Stimulated activated CD8-positive, alpha-beta memory T cell treated with anti-CD3 and anti-CD28 coated beads, Interleukin-15, amount 100 ng/mL, for 1 hour (primary cell): ENCODE measurements at regions not wholly inside any gene's neighbourhood (a gene's known extent, or its start where the extent isn't known, plus 50 kb on each side); places are given as distances from the start of the nearest gene placed in this dataset.

Source experiments
- DNase-seq: peaks from one replicate; pipeline ENCODE4 v3.0.0-alpha.2; 2020; ENCODE audit warnings: low read depth

DNA sequence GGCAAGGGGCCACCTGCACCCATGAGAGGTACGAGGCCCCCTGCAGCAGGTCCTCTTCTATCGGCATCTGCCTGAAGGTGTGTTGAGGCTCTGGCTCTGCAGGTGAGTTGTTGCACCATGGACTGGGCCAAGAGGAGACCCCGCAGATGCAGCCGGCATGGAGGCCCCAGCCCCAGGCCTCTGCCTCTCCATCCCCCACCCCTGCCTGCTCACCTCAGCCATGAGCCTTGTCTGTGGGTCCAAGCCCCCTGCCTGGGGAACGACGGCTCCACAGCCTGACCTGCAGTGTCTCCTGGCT lies 1386.2 kb downstream of the BRD1 start:
- DNase-seq = no peak

DNA sequence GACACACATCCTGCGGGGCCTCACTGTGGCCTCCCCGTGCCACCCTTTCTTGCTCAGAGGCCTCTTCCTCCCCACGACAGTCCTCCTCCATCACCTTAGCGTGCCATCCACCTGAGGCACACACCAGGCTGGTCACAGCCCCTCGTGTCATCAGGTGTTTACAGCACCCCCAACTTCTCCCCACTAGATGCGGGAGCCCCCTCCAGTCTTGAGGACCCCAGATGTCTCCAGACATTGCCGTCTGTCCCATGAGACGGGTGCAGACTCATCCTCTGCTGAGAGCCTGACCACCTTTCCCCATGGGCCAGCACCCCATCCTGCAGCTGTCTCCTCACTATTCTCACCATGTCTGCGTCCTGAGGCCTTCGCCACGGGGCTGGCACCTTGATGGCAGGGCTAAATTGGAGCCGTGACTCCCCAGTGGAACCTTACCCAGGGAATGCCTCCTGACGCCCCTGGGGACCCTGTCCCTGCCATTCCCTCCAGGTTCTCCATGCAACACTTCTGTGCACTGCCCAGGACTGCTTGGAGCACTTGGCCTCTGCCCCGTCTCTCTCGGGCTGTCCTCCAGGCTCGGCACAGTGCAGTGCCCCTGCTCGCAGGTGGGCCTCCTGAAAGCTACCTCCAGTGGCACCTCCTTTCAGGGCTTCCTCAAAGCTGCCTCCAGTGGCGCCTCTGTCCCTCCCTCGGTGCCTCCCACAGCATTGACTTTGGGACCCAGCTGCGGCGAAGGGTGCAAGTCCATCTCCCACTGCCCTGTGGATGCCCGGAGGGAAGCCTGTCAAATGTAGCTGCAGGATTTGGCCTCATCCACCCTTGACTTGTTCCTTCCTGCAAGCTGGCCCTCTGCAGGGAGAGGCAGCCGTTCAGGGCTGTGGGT lies 1386.8 kb downstream of the BRD1 start:
- DNase-seq = no peak

DNA sequence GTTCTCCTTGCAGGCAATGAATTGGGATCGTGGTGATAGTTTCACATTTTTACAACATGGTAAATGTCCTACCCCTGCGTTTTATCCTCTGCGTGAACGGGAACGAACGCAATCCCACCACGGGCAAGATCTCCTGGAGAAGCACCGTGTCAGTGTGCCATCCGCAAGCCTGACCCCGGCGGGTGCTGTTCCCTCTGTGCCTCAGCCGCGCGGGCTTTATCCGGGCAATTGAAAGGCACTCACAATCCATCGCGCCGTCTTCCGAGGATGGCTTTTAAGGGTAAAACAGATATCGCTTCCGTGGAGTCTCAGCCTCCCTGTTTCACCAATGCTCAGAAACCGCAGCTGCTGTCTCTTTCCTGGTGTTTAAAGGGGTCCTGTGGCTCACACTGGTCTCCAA lies 1387.5 kb downstream of the BRD1 start:
- no peak for DNase-seq

- no peak for DNase-seq
Observed at GRCh38 chr22:48439560-48440135, 1388.0 kb downstream of the BRD1 start.

GRCh38 chr22:48438800-48439559 lies 1388.7 kb downstream of the BRD1 start:
- no peak for DNase-seq

DNA sequence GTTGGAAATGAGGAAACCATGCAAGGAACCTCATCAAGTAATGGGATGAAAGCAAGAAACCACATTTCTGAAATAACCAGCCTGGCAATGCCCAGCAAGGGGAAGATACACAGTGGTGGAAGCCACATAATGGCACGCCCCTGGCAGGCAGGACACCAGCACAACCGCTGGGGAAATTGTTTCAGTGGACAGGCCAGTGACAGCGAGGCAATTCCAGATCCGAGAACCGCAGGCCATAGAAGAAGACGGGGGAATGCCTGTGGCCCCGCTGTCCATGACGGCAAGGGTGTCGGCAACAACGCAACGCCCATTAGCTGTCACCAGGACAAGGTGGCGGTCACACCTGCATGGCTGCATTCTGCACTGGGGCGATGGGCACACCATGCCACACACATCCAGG lies 1389.6 kb downstream of the BRD1 start:
- DNase-seq = no peak

GRCh38 chr22:48436201-48436931 lies 1391.3 kb downstream of the BRD1 start:
- no peak for DNase-seq

DNA sequence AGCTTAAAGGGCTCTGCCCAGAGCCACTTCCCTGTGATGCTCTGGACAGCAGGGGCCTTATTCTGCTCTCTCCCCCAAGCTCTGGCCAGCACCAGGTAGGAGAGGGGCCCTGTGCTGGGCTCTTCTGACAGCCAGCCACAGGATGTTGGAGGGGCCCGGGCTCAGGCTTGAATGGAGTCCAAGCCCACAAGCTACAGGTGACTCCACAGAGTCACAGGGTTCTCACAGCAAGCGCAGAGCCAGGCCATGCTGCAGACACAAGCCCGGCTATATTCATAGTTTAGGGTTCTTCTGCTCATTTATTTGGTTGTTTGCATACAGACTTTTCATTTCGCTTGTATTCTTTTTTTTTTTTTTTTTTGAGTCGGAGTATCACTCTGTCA lies 1392.8 kb downstream of the BRD1 start:
- DNase-seq = no peak

DNA sequence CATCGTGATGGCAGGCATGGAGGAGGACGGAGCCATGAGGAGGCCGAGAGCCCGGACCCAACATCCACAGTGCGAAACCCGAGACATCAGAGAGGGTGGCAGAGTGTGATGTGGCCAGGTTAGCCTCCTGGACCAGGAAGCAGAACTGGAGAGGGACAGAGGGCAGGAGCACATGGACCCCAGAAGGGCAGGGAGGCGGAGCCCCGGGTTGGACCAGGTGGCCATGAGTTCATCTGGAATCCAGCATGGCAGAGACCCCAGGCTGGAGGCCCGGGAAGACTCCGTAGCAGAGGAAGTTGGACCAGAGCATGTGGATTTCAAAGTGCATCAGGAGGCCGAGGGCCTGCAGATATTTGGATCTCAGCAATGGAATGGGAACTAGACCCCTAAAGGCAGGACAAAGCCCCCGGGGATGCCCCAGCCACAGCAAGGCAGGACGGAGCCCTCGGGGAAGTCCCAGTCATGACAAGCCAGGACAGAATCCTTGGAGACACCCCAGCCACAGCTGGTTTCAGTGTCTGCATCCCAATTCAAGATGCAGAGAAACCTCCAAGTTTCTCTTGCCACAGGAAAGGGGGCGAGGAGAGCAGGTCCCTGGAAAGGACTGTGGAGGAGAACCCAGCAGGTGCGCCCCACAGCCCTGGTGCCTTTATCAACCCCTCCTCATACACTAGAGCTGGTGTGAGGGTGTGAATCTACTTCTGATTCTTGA lies 1393.4 kb downstream of the BRD1 start:
- no peak for DNase-seq

- no peak for DNase-seq
Observed at GRCh38 chr22:48433647-48434046, 1394.0 kb downstream of the BRD1 start.

GRCh38 chr22:48432781-48433518 lies 1394.7 kb downstream of the BRD1 start:
- DNase-seq = no peak

DNA sequence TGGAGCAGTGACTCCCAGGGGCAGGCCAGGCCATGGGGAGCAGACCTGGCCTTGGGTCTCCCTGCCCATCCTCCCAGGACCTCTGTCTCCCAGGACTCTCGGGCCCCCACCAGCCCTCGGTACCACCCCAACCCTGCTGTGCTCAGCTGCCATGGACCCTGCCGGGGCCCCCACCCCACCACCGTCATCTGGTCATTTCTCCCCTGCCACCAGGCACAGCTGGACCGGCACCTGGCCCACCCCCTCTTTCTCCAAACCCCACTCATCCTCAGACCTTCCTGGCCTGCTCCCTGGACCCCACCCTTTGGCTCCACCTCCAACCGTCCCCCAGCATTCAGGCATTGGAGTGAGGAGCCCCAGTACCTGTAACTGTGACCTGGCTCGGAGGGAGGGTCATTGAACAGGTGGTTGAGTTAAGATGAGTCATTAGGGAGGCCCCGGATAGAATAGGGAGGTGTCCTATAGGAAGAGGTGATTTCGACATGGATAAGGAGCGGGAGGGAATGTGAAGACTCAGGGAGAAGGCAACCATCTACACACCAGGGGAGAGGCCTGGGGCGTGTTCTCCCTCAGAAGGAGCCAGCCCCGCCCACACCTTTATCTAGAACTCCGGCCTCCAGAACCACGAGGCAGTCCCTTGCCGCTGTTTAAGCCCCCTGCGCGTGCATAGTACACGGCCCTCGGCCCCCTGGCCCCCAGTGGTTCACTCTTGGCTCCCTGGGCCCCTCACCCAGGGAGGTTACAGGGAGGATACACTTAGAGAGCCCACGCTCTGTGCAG lies 1395.9 kb downstream of the BRD1 start:
- DNase-seq = no peak

GRCh38 chr22:48431014-48431413 lies 1396.7 kb downstream of the BRD1 start:
- DNase-seq = no peak

DNA sequence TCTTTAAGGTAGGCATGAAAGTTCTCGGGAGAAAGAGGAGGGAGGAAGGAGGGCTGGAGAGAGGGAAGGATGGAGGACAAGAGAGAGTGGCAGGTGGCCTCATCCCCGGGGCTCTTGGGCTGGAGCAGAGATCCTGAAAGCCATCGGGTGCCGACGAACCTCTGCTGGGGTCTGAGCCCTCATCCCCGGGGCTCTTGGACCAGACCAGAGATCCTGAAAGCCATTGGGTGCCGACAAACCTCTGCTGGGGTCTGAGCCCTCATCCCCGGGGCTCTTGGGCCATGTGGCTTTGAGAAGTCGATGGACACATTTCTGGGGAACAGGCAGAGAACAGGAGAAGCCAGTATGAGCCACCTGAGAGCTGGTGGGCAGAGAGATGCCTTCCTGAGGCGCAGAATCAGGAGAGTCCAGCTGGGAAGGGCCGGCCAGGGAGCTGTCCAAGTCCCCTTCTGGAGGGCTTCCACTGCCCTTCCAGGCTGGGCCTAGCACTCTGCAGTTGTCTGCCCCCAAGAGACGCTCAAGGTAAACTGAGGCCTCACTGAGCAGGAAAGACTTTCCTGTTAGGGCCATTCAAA lies 1398.1 kb downstream of the BRD1 start:
- no peak for DNase-seq

DNA sequence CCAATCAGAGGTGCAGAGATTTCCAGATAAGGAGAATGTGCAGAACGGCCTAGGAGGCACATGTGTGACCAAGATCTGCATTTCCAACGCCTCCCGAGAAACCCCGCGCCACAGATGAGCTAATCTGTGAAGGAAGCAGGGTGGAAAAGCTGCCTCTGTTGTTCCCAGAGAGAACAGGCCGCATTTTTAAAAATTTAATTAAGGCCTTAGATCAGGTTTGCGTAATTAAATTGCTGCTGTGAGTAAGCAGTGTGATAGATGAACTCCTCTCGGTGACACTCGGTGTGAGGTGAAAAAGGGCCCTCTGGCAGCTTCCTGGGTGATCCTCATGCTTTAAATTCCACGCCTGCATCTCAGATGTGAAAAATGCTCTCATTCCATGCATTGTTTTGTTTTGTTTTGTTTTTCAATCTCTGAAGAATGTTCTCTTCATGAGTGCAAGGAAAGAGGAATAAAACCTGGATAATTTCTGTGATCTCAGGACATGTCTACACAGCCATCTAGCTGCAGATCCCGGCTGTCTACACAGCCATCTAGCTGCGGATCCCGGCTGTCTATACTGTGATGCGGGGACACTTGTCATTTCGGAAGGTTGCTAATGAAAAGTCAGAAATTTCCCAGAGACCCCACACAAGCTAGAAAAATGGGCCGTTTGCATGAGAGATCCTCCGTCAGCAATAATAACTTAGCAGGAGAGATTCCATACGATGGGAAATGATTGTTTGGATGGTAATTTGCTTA lies 1398.9 kb downstream of the BRD1 start:
- DNase-seq = no peak

GRCh38 chr22:48427731-48428211 lies 1399.9 kb downstream of the BRD1 start:
- DNase-seq = no peak

DNA sequence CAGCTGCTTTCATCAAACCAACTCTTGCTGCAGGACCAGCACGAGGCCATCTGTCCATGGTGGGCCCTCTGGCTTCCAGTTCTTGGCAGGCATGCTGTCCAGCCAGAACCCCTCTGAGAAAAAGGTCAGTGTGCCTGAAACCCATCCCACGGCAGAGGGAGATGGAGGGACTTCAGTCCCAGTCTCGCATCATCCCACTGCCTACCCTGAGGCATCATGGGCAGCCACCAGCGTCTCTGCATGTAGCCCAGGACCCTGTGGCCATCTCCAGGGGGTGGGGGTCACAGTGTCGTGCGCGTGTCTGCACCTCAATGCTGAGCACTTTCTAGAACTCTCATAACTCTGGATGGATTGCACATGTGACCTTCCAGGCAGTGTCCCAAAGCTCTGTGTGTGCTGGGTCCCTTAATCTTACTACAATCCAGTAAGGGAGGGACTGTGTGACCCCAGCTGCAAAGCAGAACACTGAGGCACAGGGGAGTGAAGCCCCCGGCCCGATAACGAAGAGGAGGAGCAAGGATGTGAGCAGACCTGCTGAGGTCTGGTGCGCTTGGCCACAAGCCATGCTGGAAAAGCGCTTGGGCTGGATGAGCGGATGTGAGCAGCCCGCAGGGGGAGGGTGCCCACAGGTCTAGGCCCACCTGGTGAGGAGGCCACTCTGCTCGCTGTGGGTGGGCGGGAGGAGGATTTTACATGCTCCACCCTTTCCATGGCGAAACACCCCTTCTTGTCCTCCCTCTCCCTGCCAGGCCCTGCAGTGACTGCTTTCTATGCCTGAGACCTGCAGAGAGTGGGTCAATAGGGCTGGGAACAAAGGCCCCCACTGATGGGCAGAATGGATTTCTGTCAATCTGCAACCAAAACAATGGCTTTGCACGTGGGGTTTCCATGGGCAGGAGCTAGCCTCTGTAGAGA lies 1401.0 kb downstream of the BRD1 start:
- DNase-seq = no peak

- no peak for DNase-seq
Observed at GRCh38 chr22:48425641-48426040, 1402.0 kb downstream of the BRD1 start.
